NT2/D1 (cell line): ENCODE measurements at regions not wholly inside any gene's neighbourhood (a gene's known extent, or its start where the extent isn't known, plus 50 kb on each side); places are given as distances from the start of the nearest gene placed in this dataset.

Experiments
- DNase-seq: peaks from one replicate; pipeline ENCODE4 v3.0.0-alpha.2; 2011; ENCODE audit warnings: low read depth, low spot score
- H3K27me3 ChIP-seq: 2 replicates; pipeline ENCODE4 v1.6.0; 2011; ENCODE audit warnings: mild to moderate bottlenecking; ENCODE audit not compliant: insufficient read length, insufficient read depth
- H3K36me3 ChIP-seq: 2 replicates; pipeline ENCODE4 v1.6.1; 2011; ENCODE audit warnings: mild to moderate bottlenecking, low read length, mixed read lengths; ENCODE audit not compliant: insufficient read depth, insufficient read length
- H3K4me1 ChIP-seq: 2 replicates; pipeline ENCODE4 v1.5.1; 2011; ENCODE audit not compliant: insufficient read depth, insufficient read length
- H3K4me3 ChIP-seq: 2 replicates; pipeline ENCODE4 v1.5.1; 2011; ENCODE audit warnings: low read depth; ENCODE audit not compliant: insufficient read length
- H3K9ac ChIP-seq: 2 replicates; pipeline ENCODE4 v1.6.0; 2011; ENCODE audit warnings: low read depth; ENCODE audit not compliant: insufficient read length
- H3K9me3 ChIP-seq: 2 replicates; pipeline ENCODE4 v1.5.1; 2011; ENCODE audit warnings: mild to moderate bottlenecking, low read length; ENCODE audit not compliant: insufficient read depth
- SUZ12 ChIP-seq: IDR thresholded peaks from 2 replicates; pipeline ENCODE4 v1.6.1; 2011; ENCODE audit not compliant: insufficient read length, insufficient read depth; ENCODE audit errors: extremely low read depth
- YY1 ChIP-seq: IDR thresholded peaks from 2 replicates; pipeline ENCODE4 v1.6.1; 2011; ENCODE audit not compliant: insufficient read length, insufficient read depth
- ZNF274 ChIP-seq: IDR thresholded peaks from 2 replicates; pipeline ENCODE4 v1.6.1; 2011; ENCODE audit warnings: mild to moderate bottlenecking, low read depth, low read length

DNA sequence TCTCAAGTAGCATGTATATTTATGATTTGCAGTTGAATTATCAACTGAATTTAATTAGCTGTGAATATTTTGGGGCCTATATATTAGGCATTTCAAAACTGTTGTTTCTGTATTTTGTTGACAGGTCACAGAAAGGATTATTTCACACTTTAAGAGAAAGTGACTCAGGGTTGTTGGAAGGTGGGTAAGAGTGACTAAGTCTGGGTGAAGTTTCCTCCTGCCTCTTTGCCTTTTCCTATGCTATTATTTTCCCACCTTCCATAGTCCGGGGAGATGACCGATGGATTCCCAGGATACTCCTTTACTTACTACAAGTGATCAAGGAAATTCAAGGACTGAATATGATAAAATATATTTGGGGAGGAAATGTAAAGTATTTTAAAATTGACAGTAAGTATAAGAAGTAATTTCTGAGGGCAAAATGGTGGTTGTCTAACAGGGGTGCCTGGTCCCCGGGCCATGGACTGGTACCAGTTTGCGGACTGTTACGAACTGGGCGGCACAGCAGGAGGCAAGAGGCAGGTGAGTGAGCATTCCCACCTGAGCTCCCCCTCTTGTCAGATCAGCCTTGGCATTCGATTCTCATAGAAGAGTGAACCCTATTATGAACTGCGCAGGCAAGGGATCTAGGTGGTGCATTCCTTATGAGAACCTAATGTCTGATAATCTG, 175.5 kb upstream of the GPRIN3 start:
- no peaks in the 10 kb centered on the region for H3K27me3 ChIP-seq
- no peaks in the 10 kb centered on the region for H3K36me3 ChIP-seq
- no peak for DNase-seq

DNA sequence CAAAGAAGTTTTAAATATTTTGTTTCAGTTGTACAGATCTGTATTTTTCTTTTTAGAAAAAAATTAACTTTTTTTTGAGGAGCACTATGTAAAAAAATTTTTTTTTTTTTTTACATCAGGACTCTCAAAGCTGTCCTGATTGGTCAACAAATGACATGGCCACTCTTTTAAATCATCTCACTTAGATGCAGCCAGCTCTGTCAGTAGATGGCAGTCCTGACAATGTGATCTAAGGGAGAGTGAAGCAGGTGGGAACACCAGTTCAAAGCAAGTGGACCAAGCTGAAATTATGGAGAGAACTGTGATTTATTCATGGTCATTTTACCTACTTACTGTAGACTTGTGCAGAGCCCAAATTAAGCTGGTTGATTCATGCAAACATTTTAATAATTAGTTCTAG, 174.7 kb upstream of the GPRIN3 start:
- no peak overlapping the region for H3K9ac ChIP-seq
- H3K27me3 ChIP-seq = no peaks in the 10 kb centered on the region
- TF ChIP-seq YY1 (no peak), ZNF274 (no peak), SUZ12 (no peak)
- peak; percentile 20 for DNase-seq
- H3K4me3 ChIP-seq = no peak overlapping the region
- no peaks in the 10 kb centered on the region for H3K9me3 ChIP-seq
- no peaks in the 10 kb centered on the region for H3K4me1 ChIP-seq
- H3K36me3 ChIP-seq = no peaks in the 10 kb centered on the region

More for the DNA sequence above, 175.5 kb upstream of the GPRIN3 start:
- Histone ChIP-seq H3K9me3 (no peaks in the 10 kb centered on the region), H3K4me3 (no peak overlapping the region), H3K4me1 (no peaks in the 10 kb centered on the region), H3K9ac (no peak overlapping the region)
- TF ChIP-seq SUZ12 = no peak
- TF ChIP-seq YY1 = no peak
- TF ChIP-seq ZNF274 = no peak

DNA sequence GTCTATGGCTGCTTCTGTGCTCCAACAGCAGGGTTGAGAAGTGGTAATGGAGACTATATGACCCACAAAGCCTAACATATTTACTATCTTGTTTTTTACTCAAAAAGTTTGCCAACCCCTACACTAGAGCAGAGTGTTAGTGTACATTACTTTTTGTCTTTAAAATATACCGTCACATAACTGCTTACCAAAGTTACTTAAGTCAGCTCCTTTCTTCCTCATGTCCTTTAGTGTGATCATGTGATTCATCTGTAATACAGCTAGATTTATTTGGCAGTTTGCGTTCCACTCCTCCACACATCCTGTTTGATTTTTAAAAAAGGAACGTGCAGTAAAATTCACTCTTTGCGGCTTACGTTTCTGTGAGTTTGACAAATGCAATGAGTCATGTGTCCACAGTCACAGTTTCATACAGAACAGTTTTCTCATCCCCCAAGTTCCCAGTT, 162.4 kb upstream of the GPRIN3 start:
- no peaks in the 10 kb centered on the region for H3K9me3 ChIP-seq
- H3K27me3 ChIP-seq = no peaks in the 10 kb centered on the region
- H3K9ac ChIP-seq = no peak overlapping the region
- TF ChIP-seq ZNF274 = no peak
- no peak for TF ChIP-seq SUZ12
- no peak for TF ChIP-seq YY1
- no peak overlapping the region for H3K4me3 ChIP-seq
- H3K4me1 ChIP-seq = no peaks in the 10 kb centered on the region
- DNase-seq = no peak
- no peaks in the 10 kb centered on the region for H3K36me3 ChIP-seq

DNA sequence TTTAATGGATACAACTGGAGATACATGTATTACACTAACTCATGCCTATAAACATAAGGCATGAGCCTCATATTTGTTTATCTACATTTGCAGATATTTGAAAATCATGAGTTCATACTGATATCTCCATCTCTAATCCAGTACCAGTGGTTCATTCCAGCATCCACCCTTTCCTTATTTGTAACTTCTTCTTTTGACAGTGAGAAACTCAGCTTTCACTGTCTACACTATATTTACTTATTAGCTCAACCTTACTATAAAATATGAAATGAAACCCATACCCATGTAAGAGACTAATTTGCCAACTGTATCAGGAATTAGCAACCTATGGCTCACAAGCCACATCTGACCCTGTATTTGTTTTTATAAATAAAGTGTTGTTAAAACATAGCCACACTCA, 161.9 kb upstream of the GPRIN3 start:
- Histone ChIP-seq H3K9ac (no peak overlapping the region), H3K9me3 (no peaks in the 10 kb centered on the region), H3K4me3 (no peak overlapping the region), H3K27me3 (no peaks in the 10 kb centered on the region), H3K36me3 (no peaks in the 10 kb centered on the region), H3K4me1 (no peaks in the 10 kb centered on the region)
- DNase-seq = no peak
- no peak for TF ChIP-seq ZNF274
- TF ChIP-seq SUZ12 = no peak
- TF ChIP-seq YY1 = no peak

DNA sequence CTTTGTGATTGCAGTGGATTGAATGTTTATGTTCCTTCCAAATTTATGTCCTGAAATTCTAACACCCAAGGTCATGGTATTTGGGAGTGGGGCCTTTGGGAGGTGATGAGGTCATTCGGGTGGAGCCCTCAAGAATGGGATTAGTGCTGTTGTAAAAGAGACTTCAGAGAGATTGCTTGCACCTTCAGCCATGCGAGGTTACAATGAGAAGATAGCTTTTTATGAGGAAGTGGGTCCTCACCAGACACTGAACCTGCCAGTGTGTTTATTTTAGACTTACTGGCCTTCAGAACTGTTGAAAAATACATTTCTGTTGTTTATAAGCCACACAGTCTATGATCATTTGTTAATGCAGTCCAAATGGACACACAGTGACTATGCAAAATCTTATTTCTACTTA, 161.0 kb upstream of the GPRIN3 start:
- Histone ChIP-seq H3K36me3 (no peaks in the 10 kb centered on the region), H3K27me3 (no peaks in the 10 kb centered on the region), H3K9me3 (no peaks in the 10 kb centered on the region), H3K4me1 (no peaks in the 10 kb centered on the region), H3K4me3 (no peak overlapping the region), H3K9ac (no peak overlapping the region)
- no peak for TF ChIP-seq ZNF274
- DNase-seq = no peak

DNA sequence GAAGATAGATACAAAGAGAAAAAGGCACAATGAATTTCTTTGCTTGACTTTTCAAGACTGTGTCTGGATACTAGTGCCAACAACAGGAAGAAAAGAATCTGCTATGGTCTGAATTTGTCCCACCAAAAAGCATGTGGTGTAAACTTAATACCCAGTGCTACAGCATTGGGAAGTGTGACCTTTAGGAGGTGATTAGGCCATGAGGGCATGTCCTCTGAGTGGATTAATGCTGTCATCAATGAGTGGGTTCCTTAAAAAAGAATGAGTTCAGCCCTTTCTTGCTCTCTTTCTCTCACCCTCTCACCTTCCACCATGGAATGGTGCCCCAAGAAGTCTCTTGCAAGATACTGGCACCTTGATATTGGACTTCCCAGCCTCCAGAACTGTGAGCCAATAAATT, 155.7 kb upstream of the GPRIN3 start:
- TF ChIP-seq ZNF274 (no peak), SUZ12 (no peak), YY1 (no peak)
- Histone ChIP-seq H3K36me3 (no peaks in the 10 kb centered on the region), H3K9me3 (no peaks in the 10 kb centered on the region), H3K4me3 (no peak overlapping the region), H3K9ac (no peak overlapping the region), H3K27me3 (no peaks in the 10 kb centered on the region), H3K4me1 (no peaks in the 10 kb centered on the region)
- DNase-seq = no peak

DNA sequence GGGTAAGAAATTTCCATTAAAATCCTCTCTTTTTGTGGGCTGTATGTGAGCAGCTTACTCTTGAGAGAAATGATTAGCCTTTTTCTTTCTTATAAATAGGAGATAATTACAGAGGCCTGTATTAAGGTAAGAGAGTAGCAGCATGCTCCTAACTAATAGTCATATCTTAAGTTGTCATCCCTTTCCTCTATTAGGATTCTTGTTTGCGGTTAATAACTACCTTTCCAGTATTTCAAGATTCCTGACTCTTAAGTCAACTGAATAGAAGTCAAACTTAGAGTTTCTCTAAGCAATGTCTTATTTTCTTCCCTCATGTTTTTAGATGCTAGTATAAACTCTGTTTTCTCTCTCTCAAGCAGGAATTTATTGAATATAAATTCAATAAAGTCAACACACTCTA, 139.9 kb upstream of the GPRIN3 start:
- H3K4me1 ChIP-seq = no peaks in the 10 kb centered on the region
- no peaks in the 10 kb centered on the region for H3K36me3 ChIP-seq
- H3K9ac ChIP-seq = no peak overlapping the region
- no peak overlapping the region for H3K4me3 ChIP-seq
- peaks cover 13% of the 10 kb centered on the region; the same call in 1 of the 2 replicates for H3K9me3 ChIP-seq
- H3K27me3 ChIP-seq = no peaks in the 10 kb centered on the region
- no peak for TF ChIP-seq YY1
- no peak for TF ChIP-seq ZNF274
- TF ChIP-seq SUZ12 = no peak
- DNase-seq = no peak

DNA sequence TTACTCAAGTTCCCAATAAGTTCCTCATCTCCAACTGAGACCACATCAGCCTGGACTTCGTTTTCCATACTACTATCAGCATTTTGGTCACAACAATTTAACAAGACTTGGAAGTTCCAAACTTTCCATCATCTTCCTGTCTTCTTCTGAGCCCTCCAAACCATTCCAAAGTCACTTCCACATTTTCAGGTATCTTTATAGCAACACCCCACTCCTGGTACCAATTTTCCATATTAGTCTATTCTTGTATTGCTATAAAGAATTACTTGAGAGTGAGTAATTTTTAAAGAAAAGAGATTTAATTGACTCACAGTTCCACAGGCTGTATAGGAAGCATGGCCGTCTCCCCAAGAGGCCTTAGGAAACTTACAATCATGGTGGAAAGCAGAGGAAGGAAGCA, 138.6 kb upstream of the GPRIN3 start:
- Histone ChIP-seq H3K9me3 (peaks cover 13% of the 10 kb centered on the region; the same call in 1 of the 2 replicates), H3K4me1 (no peaks in the 10 kb centered on the region), H3K9ac (no peak overlapping the region), H3K4me3 (no peak overlapping the region), H3K36me3 (no peaks in the 10 kb centered on the region), H3K27me3 (no peaks in the 10 kb centered on the region)
- DNase-seq = no peak
- TF ChIP-seq YY1 (no peak), SUZ12 (no peak), ZNF274 (no peak)
